ENCODE measurements at regions not wholly inside any gene's neighbourhood (a gene's known extent, or its start where the extent isn't known, plus 50 kb on each side); places are given as distances from the start of the nearest gene placed in this dataset.

DNA sequence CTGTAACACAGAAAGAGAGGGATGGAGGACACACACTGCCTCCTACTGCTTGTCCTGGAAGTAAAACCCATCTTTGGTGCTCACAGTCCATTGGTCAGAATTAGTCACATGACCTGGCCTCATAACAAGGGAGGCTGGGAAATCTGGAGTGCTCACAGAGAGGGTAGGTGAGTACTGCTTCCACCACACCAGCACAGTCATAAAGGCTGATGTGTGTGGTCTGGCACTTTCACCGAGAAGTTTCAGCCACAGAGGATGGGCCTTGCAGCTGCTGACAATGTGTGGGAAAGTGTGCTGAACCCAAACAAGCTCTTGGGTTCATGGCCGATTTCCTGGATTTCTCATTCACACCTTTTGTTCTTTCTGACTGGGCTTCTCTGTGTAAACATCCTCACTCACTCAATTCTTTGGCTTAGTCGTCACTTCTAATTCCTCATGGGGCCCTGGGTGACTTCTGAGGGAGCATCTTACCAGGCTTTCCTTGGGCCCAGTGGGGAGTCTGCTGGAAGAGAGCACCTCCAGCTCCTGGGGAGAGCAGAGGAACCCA lies 100.7 kb downstream of the ASB7 start:
- DNase-seq (ENCODE audit: low read depth) = peak; percentile 56

DNA sequence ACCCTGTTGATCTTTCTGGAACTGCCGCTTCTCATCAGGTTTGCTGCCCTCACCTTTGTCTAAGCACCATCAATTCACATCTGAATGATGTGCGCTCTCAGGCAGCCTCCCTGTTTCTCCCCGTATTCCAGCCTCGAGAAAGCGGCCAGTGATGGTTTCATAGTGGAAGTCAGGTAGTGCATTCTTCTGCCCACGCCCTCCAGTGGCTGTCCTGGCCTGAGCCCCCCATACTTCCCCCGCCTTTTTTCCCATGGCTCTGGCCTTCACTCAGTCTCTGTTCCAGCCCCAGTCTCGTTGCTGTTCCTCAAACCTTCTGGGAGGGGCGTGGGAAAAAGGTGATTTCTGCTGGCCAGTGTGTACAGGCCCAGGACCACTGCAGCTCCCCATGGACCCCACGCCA lies 101.3 kb downstream of the ASB7 start:
- no peak for DNase-seq (ENCODE audit: low read depth)

DNA sequence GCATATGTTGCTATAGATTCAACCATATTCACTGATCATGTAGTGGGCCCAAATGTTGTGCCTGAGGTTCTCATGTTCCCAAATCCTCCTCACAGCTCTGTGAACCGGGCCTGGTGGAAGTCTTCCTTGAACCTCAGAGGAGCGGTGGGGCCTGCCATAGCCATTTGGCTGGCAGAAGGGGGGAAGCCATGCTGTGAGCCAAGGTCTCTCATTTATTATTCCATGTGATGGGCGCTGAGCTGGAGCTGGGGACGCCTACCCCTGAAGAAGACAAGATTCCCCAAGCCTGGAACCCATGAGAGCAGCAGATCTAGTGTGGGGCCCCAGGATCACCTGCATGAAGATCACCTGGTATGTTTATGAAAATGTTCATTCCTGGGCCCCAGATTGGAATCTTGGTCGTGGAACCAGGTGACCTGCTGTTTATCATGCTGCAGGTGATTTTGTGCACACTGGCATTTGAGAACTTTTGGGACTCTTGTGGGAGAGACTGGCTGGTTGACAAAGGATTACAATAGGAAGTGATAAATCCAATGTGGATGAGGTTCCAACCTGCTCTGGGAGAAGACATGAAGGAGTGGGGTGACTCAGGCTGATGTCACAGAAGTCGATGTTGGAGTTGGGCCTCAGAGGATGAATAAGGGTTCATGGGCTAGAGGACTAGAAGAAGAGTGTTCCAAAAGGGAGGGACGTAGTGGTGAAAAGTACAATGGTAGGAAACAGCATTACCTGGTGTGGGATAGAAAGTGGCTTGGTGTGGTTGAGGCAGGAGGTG lies 102.1 kb downstream of the ASB7 start:
- DNase-seq (ENCODE audit: low read depth) = peak; percentile 59

DNA sequence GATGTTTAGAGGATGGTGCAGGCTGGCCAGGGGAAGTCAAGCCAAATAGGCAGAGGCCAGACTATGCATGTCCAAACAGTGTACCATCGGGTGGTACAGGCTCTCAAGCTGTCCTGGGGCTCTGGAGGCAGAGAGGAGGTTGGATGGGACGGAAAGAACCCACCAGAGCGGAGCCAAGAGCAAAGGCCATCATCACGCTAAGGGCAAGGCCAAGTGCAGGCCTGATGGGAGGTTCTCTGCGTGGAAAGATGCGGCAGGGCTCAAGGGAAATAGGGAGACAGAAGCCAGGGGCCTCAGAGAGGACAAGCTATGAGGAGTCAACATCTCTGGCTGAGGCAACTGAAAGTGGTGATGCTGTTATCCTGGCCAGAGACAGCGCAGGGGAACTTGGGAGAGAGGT lies 102.7 kb downstream of the ASB7 start:
- DNase-seq (ENCODE audit: low read depth) = no peak

GRCh38 chr15:100705841-100706240 lies 103.5 kb downstream of the ASB7 start:
- no peak for DNase-seq (ENCODE audit: low read depth)

- DNase-seq (ENCODE audit: low read depth) = no peak
Observed at GRCh38 chr15:100707229-100707628, 104.8 kb downstream of the ASB7 start.

GRCh38 chr15:100708916-100709315 lies 106.5 kb downstream of the ASB7 start:
- DNase-seq (ENCODE audit: low read depth) = no peak

- DNase-seq (ENCODE audit: low read depth) = no peak
Observed at GRCh38 chr15:100710222-100710621, 107.8 kb downstream of the ASB7 start.

DNA sequence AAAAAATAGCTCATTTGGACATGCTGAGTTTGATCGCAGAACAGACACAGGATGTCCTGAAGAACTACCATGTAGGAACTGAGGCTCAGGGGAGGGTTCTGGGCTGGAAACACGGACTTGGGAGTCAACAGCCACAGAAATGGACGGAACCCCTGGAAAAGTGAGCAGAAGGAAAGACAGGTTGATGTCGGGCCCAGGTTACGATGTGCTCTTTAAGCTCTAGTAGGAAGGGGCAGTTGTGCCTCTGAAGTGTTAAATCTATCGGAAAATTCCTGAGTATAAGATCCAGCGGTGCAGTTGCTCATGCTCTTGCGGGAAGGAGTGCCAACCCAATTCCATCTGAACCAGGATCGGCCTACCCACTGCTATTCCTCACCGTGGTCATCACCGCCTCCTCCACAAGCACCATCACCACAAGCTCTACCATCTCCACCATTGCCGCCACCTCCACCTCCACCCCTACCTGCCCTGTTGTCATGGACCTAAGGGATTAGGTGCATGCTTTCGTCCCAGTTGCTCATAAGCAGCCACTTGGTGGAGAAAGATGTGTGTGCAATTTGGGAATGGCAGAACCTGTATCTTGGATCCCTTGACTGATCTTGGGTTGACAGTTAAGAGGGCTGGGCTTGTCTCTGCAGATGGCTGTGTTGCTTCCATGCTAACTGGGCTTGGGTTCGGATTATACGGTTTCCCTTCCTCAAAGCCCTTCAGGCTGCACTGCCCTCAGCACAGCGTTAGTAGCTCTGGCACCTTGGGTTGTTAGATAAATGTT lies 108.5 kb downstream of the ASB7 start:
- no peak for DNase-seq (ENCODE audit: low read depth)

DNA sequence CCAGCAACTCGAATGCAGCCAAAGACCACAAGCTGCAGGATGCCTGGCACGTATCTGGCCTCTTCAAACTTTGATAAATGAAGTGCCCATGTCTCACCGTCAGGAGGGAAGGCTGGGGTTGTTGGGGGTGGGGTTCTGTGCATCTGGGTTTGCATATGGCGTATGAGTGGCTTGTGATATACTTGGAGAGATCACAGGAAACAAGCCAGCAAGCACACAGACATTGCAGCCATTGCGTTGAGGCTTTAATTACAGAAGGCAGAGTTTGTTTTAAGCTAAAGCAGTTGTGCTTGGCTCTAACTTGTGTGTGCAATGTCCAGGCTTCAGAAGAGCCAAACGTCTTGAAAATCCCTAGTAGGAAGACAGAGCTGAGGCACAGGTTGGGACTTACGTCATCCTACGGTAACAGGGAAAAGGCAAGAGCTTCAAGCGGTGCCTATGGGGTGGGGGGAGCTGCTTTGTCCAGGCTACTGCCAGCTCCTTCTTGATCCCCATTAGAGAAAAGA lies 109.2 kb downstream of the ASB7 start:
- DNase-seq (ENCODE audit: low read depth) = peak; percentile 41

- peak; percentile 49 for DNase-seq (ENCODE audit: low read depth)
Observed at GRCh38 chr15:100712226-100712625, 109.8 kb downstream of the ASB7 start.

- peak; percentile 95 for DNase-seq (ENCODE audit: low read depth)
Observed at GRCh38 chr15:100713163-100713867, 110.9 kb downstream of the ASB7 start.

DNA sequence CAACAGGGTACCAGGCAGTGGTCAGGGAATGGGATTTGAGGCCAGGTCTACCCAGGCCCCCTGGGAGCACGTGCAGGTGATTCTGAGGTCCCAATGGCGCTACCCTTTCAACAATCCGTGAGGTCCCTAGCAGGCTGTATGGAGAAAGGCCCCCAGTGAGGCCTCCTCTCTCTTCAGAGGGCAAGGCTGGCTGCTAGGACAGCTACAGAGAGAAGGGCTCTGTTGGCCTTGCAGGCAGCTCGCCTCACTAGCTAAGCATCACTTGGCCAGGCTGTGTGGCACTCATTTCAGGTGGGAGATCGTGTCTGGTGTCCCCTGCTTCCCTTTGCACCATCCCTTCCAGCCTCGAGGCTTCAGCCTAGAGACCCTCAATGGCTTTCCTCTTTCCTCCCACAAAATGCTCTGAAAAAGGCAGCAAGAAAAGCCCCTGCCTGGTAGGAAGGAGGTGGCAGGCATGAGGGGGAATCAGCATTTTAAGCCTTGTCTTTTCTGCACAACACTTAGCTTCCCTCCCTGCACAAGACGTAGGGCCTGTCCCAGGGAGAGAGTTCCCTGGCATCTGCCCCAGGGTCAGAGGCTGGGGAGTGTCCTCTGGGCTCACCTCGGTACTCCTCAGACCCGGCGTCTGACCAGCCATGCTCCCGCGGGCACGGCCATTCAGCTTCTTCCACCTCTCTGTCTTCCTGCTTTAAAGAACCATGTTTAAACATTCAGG lies 111.8 kb downstream of the ASB7 start:
- DNase-seq (ENCODE audit: low read depth) = no peak

GRCh38 chr15:100714749-100715342 lies 112.5 kb downstream of the ASB7 start:
- DNase-seq (ENCODE audit: low read depth) = no peak

- no peak for DNase-seq (ENCODE audit: low read depth)
Observed at GRCh38 chr15:100715571-100716455, 113.4 kb downstream of the ASB7 start.

DNA sequence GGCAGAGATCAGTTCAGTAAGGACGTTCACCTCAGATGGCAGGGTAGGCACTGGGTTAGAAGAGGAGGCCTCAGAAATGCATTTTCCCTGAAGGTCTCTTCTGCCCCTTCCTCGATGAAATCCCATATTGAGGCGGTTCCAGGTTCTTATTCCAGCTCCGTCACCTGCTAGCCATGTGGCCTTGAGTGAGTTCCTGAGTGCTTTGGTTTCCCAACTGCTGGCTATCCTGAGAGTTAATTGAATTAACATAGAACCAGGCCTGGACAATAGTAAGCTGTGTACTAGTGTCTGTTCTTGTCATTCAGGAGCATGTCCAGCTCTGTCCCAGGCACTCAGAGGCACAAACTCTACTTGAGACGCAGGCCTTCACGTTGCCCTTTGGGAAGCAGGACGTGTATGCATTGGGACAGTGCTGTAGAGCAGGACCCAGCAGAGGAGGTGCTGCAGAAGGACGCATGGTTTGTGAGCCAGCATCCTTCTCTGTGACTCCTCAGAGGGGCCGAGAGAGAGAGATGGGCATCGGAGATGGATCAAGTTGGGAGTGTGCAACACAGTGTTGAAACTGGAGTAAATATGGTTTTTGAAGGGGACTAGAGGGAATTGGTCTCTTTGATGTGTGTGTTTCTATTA lies 114.2 kb downstream of the ASB7 start:
- DNase-seq (ENCODE audit: low read depth) = no peak

DNA sequence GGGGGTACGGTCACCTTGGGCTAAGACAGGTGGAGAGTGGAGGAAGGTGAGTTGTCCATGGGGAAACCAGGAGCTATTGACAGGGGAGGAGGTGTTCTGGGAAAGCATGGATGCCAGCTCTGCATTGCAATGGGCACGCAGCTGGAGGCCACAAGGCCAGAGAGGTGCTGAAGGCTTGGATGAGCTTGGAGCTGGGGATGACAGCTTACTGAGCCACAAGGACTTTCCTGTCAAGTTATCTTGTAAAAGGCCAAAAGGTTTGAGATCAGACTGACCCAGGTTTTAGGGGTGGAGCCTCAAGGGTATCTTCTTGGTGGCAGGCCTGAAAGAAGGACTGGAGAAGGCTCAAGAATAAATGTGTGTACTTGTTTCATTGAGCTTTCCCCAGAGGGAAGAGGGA lies 115.2 kb downstream of the ASB7 start:
- DNase-seq (ENCODE audit: low read depth) = no peak

DNA sequence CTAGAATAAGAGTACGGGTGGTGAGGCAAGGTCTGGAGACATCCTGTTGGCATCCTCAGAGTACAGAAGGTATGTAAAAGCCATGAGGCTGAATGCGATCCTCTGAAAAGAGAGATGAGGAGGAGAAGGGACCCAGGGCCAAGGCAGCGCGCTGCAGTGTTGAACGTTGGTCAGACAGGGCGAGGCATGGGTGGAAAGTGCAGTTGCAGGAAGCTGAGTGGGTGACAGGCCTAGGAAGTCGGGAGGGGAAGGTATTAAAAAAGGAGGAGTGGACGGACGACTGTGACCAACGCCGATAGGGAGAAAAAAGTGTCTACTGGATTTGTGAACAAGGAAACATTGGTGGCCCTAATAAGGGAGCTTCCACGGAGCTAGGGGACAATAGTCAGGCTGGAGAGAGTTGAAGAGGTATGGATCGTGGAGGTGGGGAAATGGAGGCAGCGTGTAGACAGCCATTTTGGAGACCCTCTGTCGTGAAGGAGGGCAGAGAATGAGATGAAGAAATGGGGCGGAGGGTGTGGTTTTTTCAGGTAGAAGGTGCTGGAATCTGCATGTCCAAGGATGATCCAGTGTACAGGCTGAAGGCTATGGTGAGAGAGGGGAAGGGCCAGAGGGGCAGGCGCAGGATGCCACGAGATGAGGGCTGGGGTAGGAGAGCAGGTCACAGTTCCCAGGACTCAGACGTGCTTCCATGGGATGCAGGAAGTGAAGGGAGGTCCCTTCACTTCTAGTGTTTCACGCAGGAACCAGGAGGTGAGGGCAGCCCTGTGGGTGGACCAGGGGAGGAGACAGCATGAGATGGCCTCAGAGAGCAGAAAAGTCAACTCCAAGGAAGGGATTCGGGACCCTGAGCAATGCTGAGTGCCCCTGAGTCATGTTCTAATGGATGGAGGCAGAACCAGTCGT lies 115.9 kb downstream of the ASB7 start:
- DNase-seq (ENCODE audit: low read depth) = no peak
